T1000 (cell line): ENCODE measurements at regions not wholly inside any gene's neighbourhood (a gene's known extent, or its start where the extent isn't known, plus 50 kb on each side); places are given as distances from the start of the nearest gene placed in this dataset.

ENCODE experiments used
- DNase-seq: peaks from one replicate; lab custom pipeline; 2025; ENCODE audit warnings: mixed read lengths; lab: John Stamatoyannopoulos, UW

- DNase-seq = no peak
These were observed 154.5 kb upstream of the ANK2 start for GRCh38 chr4:112894951-112895350.

GRCh38 chr4:112895811-112896608 is 153.4 kb upstream of the ANK2 start:
- no peak for DNase-seq

GRCh38 chr4:112896609-112897190 is 152.8 kb upstream of the ANK2 start:
- DNase-seq = no peak

GRCh38 chr4:112897543-112897942 is 151.9 kb upstream of the ANK2 start:
- DNase-seq = no peak

GRCh38 chr4:112898357-112899141 is 150.9 kb upstream of the ANK2 start:
- no peak for DNase-seq

GRCh38 chr4:112900416-112900815 is 149.0 kb upstream of the ANK2 start:
- DNase-seq = no peak

GRCh38 chr4:112901962-112902411 is 147.5 kb upstream of the ANK2 start:
- DNase-seq = no peak

GRCh38 chr4:112905728-112906127 is 143.7 kb upstream of the ANK2 start:
- no peak for DNase-seq

- no peak for DNase-seq
These were observed 140.9 kb upstream of the ANK2 start for GRCh38 chr4:112908511-112908910.

- DNase-seq = no peak
These were observed 139.2 kb upstream of the ANK2 start for GRCh38 chr4:112910109-112910736.

GRCh38 chr4:112916868-112917267 is 132.6 kb upstream of the ANK2 start:
- DNase-seq = no peak

- DNase-seq = no peak
These were observed 125.9 kb upstream of the ANK2 start for GRCh38 chr4:112923516-112923915.

- DNase-seq = no peak
These were observed 122.6 kb upstream of the ANK2 start for GRCh38 chr4:112926819-112927218.

GRCh38 chr4:112927544-112927943 is 121.9 kb upstream of the ANK2 start:
- no peak for DNase-seq

- DNase-seq = no peak
These were observed 118.5 kb upstream of the ANK2 start for GRCh38 chr4:112931001-112931400.

GRCh38 chr4:112933790-112934189 is 115.7 kb upstream of the ANK2 start:
- DNase-seq = no peak

GRCh38 chr4:112938461-112939058 is 110.9 kb upstream of the ANK2 start:
- no peak for DNase-seq

GRCh38 chr4:112939901-112940300 is 109.6 kb upstream of the ANK2 start:
- DNase-seq = no peak

- DNase-seq = no peak
These were observed 109.1 kb upstream of the ANK2 start for GRCh38 chr4:112940336-112940735.

- DNase-seq = no peak
These were observed 107.4 kb upstream of the ANK2 start for GRCh38 chr4:112942077-112942476.

GRCh38 chr4:112942997-112943396 is 106.5 kb upstream of the ANK2 start:
- no peak for DNase-seq

- no peak for DNase-seq
These were observed 105.4 kb upstream of the ANK2 start for GRCh38 chr4:112944006-112944405.
